ENCODE measurements at regions not wholly inside any gene's neighbourhood (a gene's known extent, or its start where the extent isn't known, plus 50 kb on each side); places are given as distances from the start of the nearest gene placed in this dataset.

GRCh38 chr5:1706428-1706827 lies 93.2 kb downstream of the MRPL36 start:
- Histone ChIP-seq H2AFZ (no peak overlapping the region), H3K27me3 (ENCODE audit: insufficient read depth, low read depth) (peaks cover 85% of the 10 kb centered on the region), H3K4me3 (no peak overlapping the region), H3K9me2 (ENCODE audit: insufficient read depth) (no peaks in the 10 kb centered on the region), H3K36me3 (ENCODE audit: low read depth) (no peaks in the 10 kb centered on the region), H3K79me2 (ENCODE audit: low read depth) (no peaks in the 10 kb centered on the region), H3K9me3 (ENCODE audit: insufficient read depth, low read depth) (no peaks in the 10 kb centered on the region), H3K27ac (no peak overlapping the region), H3K4me2 (no peak overlapping the region), H3F3A (ENCODE audit: insufficient read depth, low read depth) (no peaks in the 10 kb centered on the region), H3K4me1 (replicated peaks; ENCODE audit: insufficient read depth) (no peaks in the 10 kb centered on the region), H4K20me1 (ENCODE audit: insufficient read depth) (no peaks in the 10 kb centered on the region)
- DNase-seq, result no peak
- TF ChIP-seq, protein P1, sequence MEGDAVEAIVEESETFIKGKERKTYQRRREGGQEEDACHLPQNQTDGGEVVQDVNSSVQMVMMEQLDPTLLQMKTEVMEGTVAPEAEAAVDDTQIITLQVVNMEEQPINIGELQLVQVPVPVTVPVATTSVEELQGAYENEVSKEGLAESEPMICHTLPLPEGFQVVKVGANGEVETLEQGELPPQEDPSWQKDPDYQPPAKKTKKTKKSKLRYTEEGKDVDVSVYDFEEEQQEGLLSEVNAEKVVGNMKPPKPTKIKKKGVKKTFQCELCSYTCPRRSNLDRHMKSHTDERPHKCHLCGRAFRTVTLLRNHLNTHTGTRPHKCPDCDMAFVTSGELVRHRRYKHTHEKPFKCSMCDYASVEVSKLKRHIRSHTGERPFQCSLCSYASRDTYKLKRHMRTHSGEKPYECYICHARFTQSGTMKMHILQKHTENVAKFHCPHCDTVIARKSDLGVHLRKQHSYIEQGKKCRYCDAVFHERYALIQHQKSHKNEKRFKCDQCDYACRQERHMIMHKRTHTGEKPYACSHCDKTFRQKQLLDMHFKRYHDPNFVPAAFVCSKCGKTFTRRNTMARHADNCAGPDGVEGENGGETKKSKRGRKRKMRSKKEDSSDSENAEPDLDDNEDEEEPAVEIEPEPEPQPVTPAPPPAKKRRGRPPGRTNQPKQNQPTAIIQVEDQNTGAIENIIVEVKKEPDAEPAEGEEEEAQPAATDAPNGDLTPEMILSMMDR (conservative IDR thresholded peaks at IDR 0.05), result no peak
- TF ChIP-seq EZH2 (IDR thresholded peaks at IDR 0.05; ENCODE audit: low read depth), result no peak
- no TSS peak for BruUV-seq (replicated peaks)
- ChIA-PET CTCF (no interaction called here), POLR2A (ENCODE audit: unreplicated experiment) (no interaction called here)
- intact Hi-C loops (cut with micrococcal nuclease; ENCODE audit: unreplicated experiment), result no loop called here

- TF ChIP-seq, protein P1 (conservative IDR thresholded peaks at IDR 0.05), result no peak
- TF ChIP-seq EZH2 (IDR thresholded peaks at IDR 0.05; ENCODE audit: low read depth), result no peak
- CTCF ChIA-PET, result no interaction called here
- intact Hi-C loops (cut with micrococcal nuclease; ENCODE audit: unreplicated experiment), result no loop called here
- BruUV-seq (replicated peaks), result no TSS peak
- H3K79me2 ChIP-seq (ENCODE audit: low read depth), result no peaks in the 10 kb centered on the region
- peaks cover 89% of the 10 kb centered on the region for H3K27me3 ChIP-seq (ENCODE audit: insufficient read depth, low read depth)
- H3K36me3 ChIP-seq (ENCODE audit: low read depth), result no peaks in the 10 kb centered on the region
- no peak overlapping the region for H3K4me3 ChIP-seq
- no peaks in the 10 kb centered on the region for H3K9me3 ChIP-seq (ENCODE audit: insufficient read depth, low read depth)
- no peak overlapping the region for H3K4me2 ChIP-seq
- no peaks in the 10 kb centered on the region for H3F3A ChIP-seq (ENCODE audit: insufficient read depth, low read depth)
- no peaks in the 10 kb centered on the region for H3K9me2 ChIP-seq (ENCODE audit: insufficient read depth)
- no peaks in the 10 kb centered on the region for H3K4me1 ChIP-seq (replicated peaks; ENCODE audit: insufficient read depth)
- H2AFZ ChIP-seq, result no peak overlapping the region
- H3K27ac ChIP-seq, result no peak overlapping the region
- DNase-seq, result no peak
- POLR2A ChIA-PET (ENCODE audit: unreplicated experiment), result no interaction called here
- no peaks in the 10 kb centered on the region for H4K20me1 ChIP-seq (ENCODE audit: insufficient read depth)
These were observed 93.6 kb downstream of the MRPL36 start for GRCh38 chr5:1706021-1706420.

- BruUV-seq (replicated peaks), result no TSS peak
- Histone ChIP-seq H3K27ac (no peak overlapping the region), H3K27me3 (ENCODE audit: insufficient read depth, low read depth) (peaks cover 98% of the 10 kb centered on the region), H3K79me2 (ENCODE audit: low read depth) (no peaks in the 10 kb centered on the region), H3K4me2 (no peak overlapping the region), H4K20me1 (ENCODE audit: insufficient read depth) (no peaks in the 10 kb centered on the region), H2AFZ (no peak overlapping the region), H3K4me1 (replicated peaks; ENCODE audit: insufficient read depth) (no peaks in the 10 kb centered on the region), H3K9me2 (ENCODE audit: insufficient read depth) (no peaks in the 10 kb centered on the region), H3K9me3 (ENCODE audit: insufficient read depth, low read depth) (0 out of 2 replicates have a peak, but pooled peaks cover 2% of the 10 kb centered on the region), H3F3A (ENCODE audit: insufficient read depth, low read depth) (no peaks in the 10 kb centered on the region), H3K36me3 (ENCODE audit: low read depth) (no peaks in the 10 kb centered on the region), H3K4me3 (no peak overlapping the region)
- no peak for DNase-seq
- intact Hi-C loops (cut with micrococcal nuclease; ENCODE audit: unreplicated experiment), result no loop called here
- no peak for TF ChIP-seq EZH2 (IDR thresholded peaks at IDR 0.05; ENCODE audit: low read depth)
- TF ChIP-seq, protein P1 (conservative IDR thresholded peaks at IDR 0.05), result no peak
- POLR2A ChIA-PET (ENCODE audit: unreplicated experiment), result no interaction called here
- CTCF ChIA-PET, result no interaction called here
These were observed 95.0 kb downstream of the MRPL36 start for GRCh38 chr5:1704676-1705075.

All from PC-9 (cell line).